Dendritic cell treated with granulocyte-macrophage colony-stimulating factor and Interleukin-4, amounts not matched to agents 40 ng/mL and 50 ng/mL, for 4 days (primary cell): ENCODE measurements at regions not wholly inside any gene's neighbourhood (a gene's known extent, or its start where the extent isn't known, plus 50 kb on each side); places are given as distances from the start of the nearest gene placed in this dataset.

Experiments used
- H3K27ac Mint-ChIP-seq: one replicate; pipeline ENCODE4 v1.8.0; 2022; ENCODE audit warnings: mild to moderate bottlenecking, mixed read lengths
- H3K27me3 Mint-ChIP-seq: one replicate; pipeline ENCODE4 v1.8.0; 2022; ENCODE audit warnings: mild to moderate bottlenecking, mixed read lengths
- H3K36me3 Mint-ChIP-seq: one replicate; pipeline ENCODE4 v1.8.0; 2022; ENCODE audit warnings: low read depth, mixed read lengths
- H3K4me1 Mint-ChIP-seq: one replicate; pipeline ENCODE4 v1.8.0; 2022; ENCODE audit warnings: low read depth, mixed read lengths
- H3K4me3 Mint-ChIP-seq: one replicate; pipeline ENCODE4 v1.8.0; 2022; ENCODE audit warnings: mild to moderate bottlenecking, moderate library complexity, mixed read lengths
- H3K9me3 Mint-ChIP-seq: one replicate; pipeline ENCODE4 v1.8.0; 2022; ENCODE audit warnings: mixed read lengths
- intact Hi-C: fragments of 100-400 bp; cut with micrococcal nuclease; formaldehyde crosslinking; loops from one replicate; pipeline ENCODE4 v1.15.0; 2022

DNA sequence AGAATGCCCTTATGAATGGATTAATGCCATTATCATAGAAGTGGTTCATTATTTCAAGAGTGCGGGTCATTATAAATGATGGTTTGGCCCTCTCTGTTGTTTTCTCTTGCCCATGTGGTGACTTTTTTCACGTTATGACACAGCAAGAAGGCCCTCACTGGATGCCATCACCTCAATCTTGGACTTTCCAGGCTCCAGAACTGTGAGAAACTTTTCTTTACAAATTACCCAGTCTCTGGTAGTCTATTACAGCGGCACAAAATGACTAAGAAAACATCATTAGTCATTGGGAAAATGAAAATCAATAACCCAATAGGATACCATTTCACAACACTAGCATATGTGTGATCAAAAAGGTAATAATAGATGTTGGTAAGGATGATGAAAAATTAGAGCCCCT lies 119.0 kb upstream of the LPP start:
- Mint-ChIP-seq H3K4me1 (peaks cover 14% of the 10 kb centered on the region), H3K36me3 (no peaks in the 10 kb centered on the region), H3K9me3 (no peaks in the 10 kb centered on the region), H3K27me3 (peaks cover 5% of the 10 kb centered on the region), H3K27ac (no peak overlapping the region), H3K4me3 (no peak overlapping the region)
- intact Hi-C loops: no loop called here

DNA sequence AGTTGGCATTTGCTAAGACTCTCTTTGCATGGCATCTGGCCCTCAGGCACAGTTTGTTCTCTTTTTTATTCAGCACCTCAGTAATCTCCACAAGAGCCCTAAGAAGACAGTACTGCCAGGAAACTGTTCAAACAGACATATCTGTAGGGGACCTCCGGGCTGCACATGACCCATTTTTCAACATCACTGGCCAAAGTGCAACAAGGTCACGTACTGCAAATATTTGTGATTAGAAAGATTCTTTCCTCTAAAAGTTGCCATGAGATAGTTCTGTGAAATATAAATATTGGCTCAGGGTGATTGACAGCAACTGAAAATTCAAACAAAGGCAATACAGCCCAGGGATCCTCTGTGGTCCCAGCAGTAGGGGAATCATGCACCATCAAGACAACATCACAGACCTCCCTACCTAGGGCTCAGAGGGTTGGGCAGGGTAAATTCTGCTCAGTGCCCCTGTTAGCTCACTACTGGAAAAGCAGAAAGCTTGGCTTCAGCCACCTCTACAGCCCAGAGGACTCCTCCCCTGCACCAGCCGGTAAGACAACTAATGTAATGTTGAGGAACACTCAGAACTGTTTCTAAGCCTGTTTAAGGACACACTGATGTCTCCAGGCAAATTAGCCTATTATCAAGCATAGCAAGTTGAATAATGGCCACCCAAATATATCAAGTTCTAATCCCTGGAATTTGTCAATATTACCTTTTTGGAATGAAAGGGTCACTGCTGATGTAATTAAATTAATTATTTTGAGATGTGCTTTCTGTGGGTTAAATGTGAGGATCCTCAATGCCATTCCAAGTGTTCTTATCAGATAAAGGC lies 117.4 kb upstream of the LPP start:
- H3K36me3 Mint-ChIP-seq: no peaks in the 10 kb centered on the region
- H3K27me3 Mint-ChIP-seq: peaks cover 5% of the 10 kb centered on the region
- intact Hi-C loops: no loop called here
- H3K4me1 Mint-ChIP-seq: peaks cover 14% of the 10 kb centered on the region
- no peak overlapping the region for H3K4me3 Mint-ChIP-seq
- no peak overlapping the region for H3K27ac Mint-ChIP-seq
- no peaks in the 10 kb centered on the region for H3K9me3 Mint-ChIP-seq

DNA sequence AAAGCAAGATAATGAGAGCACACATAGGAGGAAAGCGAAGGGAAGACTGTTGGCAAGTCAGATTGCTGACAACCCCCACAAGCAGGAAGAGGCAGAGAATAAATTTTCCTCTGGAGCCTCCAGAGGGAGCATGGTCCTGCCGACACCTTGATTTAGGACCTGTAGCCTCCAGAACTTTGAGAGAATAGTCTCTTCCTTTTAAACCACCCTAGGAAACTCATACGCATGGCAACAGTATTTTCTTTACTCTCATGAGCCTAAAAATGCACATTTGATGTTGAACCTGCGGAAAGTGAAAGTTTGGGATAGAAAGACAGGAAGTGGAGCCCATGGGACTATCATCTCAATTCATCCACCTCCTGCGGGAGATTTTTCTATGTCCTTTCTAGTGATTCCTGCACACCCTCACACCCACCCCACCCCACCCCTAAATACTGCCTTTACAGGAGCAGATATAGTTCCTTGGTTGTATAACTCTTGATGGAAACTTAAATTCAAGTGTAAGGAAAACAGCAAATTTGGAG lies 116.7 kb upstream of the LPP start:
- H3K4me1 Mint-ChIP-seq: peaks cover 18% of the 10 kb centered on the region
- intact Hi-C loops: no loop called here
- no peak overlapping the region for H3K27ac Mint-ChIP-seq
- peaks cover 5% of the 10 kb centered on the region for H3K27me3 Mint-ChIP-seq
- H3K9me3 Mint-ChIP-seq: no peaks in the 10 kb centered on the region
- H3K4me3 Mint-ChIP-seq: no peak overlapping the region
- H3K36me3 Mint-ChIP-seq: no peaks in the 10 kb centered on the region

DNA sequence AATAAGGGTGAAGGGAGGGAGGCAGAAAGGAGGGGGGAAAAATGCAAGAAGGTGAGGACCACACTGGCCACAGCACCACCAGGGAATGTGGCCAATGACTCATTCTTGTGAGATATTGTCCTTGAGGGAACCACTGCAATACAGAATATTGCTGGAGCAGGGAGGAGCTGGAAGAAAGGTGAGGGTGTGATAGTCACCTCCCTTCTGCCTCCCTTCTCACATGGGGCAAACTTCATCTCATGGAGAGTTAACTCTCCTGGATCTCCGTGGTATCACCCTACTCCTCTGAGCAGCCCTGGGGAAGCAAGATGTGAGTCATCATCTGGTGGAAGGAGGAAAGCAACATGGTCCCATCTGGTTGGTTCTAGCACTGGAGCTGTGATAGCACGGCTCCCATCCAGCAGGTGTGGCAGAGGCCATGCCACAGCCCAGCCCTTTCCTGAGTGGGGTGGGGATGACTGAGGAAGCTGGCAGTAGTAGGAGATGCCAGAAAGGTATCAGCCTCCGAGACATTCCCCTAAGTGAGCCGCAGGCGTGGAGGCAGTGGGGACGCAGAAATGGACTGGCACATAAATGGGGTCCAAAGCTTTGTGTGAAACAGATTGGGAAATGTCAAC lies 115.9 kb upstream of the LPP start:
- Mint-ChIP-seq H3K27ac (no peak overlapping the region), H3K27me3 (peaks cover 7% of the 10 kb centered on the region), H3K4me3 (no peak overlapping the region), H3K9me3 (no peaks in the 10 kb centered on the region), H3K4me1 (peaks cover 19% of the 10 kb centered on the region), H3K36me3 (no peaks in the 10 kb centered on the region)
- intact Hi-C loops: no loop called here

DNA sequence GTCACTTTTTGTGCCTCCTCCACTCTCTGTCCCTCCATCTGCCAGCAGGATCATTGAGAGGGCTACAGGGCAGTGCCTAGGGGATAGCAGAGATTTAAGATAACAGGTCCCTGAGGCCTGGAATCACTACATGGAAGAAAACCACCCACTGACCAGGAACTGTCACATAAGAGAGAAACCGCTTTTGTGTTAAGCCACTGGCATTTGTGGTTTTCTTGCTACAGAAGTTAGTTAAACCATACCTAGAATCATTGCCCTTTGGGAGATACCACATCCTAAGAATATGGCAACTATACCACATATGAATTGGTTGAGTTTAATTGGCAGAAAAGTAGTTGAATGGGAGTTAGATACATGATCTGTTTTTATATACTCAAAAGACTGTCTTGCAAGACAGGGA lies 112.8 kb upstream of the LPP start:
- Mint-ChIP-seq H3K4me3 (no peak overlapping the region), H3K9me3 (no peaks in the 10 kb centered on the region), H3K4me1 (peaks cover 16% of the 10 kb centered on the region), H3K27ac (no peak overlapping the region), H3K36me3 (no peaks in the 10 kb centered on the region), H3K27me3 (peaks cover 8% of the 10 kb centered on the region)
- intact Hi-C loops: no loop called here

DNA sequence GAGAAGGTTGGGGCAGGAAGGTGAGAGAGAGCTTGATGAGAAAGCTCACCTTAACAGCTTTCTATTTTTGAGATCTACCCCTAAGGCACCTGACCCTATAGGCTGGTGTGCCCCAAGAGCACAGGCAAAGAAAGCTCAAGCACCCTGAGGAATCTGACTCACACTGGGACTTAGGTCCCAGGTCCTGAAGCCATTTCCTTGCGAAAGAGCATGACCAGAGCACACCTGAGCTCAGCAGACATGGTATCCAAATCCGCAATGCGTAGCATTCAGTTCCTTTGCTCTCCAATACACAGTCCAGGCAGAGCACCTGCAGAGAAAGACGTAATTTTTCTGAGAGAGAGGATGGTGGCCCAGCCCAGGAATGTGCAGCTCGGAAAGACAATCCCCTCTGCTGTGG lies 112.1 kb upstream of the LPP start:
- Mint-ChIP-seq H3K4me3 (no peak overlapping the region), H3K27me3 (peaks cover 8% of the 10 kb centered on the region), H3K36me3 (no peaks in the 10 kb centered on the region), H3K9me3 (no peaks in the 10 kb centered on the region), H3K4me1 (peaks cover 12% of the 10 kb centered on the region), H3K27ac (no peak overlapping the region)
- intact Hi-C loops: no loop called here

DNA sequence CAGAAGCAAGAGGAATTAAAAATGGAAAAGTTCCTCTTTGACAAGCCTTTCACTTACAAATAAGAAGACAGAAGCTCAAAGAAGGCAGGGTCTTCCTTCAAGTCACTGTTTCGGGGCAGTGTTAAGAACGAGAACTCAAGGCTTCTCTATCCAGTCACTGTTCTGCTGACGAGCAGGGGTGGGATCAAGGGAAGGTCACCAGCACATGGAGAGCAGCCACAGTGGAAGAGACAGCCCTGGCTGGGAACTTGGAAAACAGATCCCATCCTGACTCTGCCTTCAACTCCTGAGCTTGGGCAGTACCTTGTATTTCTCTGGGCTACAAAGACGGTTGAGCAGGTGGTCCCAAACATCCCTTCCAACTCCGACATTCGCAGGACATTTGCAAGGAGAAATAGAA lies 111.5 kb upstream of the LPP start:
- intact Hi-C loops: no loop called here
- no peak overlapping the region for H3K4me3 Mint-ChIP-seq
- H3K4me1 Mint-ChIP-seq: peaks cover 12% of the 10 kb centered on the region
- peaks cover 8% of the 10 kb centered on the region for H3K27me3 Mint-ChIP-seq
- H3K36me3 Mint-ChIP-seq: no peaks in the 10 kb centered on the region
- H3K27ac Mint-ChIP-seq: no peak overlapping the region
- no peaks in the 10 kb centered on the region for H3K9me3 Mint-ChIP-seq

DNA sequence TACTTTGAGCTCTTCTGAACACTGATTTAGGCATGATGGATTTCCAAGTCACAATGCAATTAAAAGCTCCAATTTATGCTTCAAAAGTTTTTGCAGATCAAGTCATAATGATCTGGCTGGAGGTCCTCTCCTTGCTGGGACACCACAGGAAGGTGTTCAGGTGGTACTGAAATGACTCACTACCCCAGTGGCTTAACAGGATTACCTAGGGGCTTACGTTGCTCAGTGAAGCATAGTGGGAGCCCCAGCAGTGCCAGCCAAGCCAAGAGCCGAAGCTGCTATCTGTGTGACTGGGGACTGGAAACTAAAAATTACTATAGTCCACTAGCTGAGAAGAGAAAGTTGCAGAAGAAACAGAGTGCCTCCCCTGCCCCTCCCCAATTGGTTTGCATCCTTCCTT lies 110.1 kb upstream of the LPP start:
- intact Hi-C loops: no loop called here
- no peak overlapping the region for H3K27ac Mint-ChIP-seq
- H3K4me1 Mint-ChIP-seq: peaks cover 5% of the 10 kb centered on the region
- no peak overlapping the region for H3K4me3 Mint-ChIP-seq
- no peaks in the 10 kb centered on the region for H3K36me3 Mint-ChIP-seq
- H3K27me3 Mint-ChIP-seq: peaks cover 7% of the 10 kb centered on the region
- H3K9me3 Mint-ChIP-seq: no peaks in the 10 kb centered on the region

DNA sequence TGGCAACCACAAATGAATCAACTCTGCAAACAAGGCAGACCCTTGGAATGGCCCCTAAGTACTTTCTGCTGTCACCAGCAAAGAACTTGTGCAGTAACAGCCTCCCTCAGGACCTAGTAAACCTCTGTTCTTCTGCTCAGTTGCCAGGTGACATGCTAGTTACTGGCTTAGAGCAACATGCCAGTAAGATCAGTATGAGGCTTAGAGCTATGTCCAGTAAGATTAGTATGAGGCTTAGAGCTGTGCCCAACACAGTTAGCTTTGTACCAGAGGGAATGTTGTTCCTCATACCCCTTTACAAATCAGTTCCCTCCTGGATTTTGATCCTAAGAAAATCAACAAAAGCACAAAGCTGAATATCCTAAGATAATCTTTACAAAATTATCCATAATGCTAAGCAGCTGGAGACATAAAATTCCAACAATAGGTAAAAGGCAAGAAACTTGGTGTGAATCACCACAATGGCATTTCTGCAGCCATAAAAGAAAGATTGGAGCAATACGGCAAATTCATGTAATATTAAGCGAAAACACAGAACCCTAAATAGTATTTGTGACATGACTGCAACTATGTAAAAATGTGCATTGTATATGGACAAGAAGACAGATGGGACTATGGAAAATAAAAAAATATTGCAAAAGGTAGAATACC lies 107.3 kb upstream of the LPP start:
- Mint-ChIP-seq H3K27ac (no peak overlapping the region), H3K27me3 (peaks cover 14% of the 10 kb centered on the region), H3K36me3 (no peaks in the 10 kb centered on the region), H3K4me3 (no peak overlapping the region), H3K9me3 (no peaks in the 10 kb centered on the region), H3K4me1 (peaks cover 26% of the 10 kb centered on the region)
- intact Hi-C loops: no loop called here

DNA sequence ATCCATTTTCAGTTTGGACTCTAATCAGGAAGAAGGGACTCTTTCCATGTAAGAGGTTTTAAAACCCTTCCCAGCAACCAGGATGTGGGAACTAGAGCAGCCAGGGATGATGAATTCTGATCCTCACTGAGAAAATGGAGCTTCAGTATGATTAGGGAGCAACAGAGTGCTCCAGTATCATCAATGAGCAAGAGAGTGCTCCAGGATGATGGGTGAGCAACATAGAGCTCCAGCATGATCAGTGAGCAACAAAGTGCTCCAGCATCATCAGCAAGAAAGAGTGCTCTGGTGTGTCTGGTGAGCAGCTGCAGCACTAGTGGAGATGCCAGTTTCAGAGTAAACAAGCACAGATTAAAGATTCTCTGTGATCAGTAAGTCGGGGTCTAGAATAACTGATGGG lies 106.4 kb upstream of the LPP start:
- Mint-ChIP-seq H3K9me3 (no peaks in the 10 kb centered on the region), H3K4me1 (peaks cover 24% of the 10 kb centered on the region), H3K27me3 (peaks cover 14% of the 10 kb centered on the region), H3K36me3 (no peaks in the 10 kb centered on the region), H3K4me3 (no peak overlapping the region), H3K27ac (no peak overlapping the region)
- intact Hi-C loops: no loop called here

DNA sequence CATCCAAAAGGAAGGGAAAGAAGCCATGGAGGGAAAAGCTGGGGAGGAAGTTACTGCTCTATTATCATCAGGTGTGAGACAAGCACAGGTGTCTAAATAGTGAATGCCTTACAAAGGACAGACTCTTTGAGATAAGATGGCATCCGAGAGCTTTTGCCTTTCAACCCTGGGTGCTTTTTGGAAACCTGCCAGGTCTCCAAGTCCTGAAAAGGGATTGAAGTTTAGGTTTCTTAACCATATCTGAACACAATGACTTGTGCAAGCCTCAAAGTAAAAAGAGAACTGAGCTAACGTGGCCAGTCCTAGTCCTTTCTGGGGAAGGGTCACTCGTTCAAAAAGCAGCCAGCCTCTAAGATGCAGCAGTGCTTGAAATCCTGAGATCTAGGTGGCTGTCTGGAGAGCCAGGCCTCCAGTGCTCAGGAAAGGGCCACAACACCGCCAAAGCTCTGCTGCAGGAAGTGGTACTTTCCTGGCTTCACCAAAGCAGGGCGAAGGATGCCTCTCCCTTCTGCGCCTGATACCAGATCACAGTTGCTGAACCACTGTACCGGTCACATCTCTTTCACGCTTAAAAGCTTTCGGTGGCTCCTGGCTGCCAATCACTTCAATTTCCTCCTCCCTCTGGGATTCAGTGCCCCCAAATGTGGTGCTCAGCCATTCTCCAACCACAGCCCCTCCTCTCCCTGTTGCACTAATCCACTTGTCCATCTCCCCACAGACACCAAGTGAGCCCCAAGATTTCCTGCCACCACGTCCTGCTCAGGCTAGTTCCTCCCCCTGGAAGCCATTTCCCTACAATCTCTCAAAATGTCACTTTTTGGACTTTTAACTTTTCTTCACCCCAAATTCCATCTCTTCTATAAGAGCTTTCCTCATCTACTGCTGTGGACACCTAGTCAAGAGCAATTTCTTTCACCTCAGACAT lies 104.1 kb upstream of the LPP start:
- H3K27ac Mint-ChIP-seq: no peak overlapping the region
- intact Hi-C loops: no loop called here

DNA sequence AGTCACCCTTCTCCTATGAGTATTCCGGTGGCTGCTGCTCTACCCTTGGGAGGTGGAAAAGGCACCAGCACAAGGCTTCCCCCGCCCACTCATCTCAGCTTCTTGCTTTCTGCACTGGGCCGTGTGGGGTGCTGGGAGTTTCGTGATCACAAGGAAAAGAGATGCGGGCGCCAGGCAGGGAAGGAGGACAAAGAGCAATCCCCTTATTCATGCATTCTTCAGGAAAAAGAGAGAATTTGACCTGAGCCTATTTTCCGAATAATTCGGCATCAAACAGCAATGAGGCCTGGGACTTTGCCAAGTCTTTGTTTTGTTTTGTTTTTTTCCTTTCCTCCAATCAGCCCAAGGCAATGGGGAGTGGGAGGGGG lies 102.2 kb upstream of the LPP start:
- H3K27ac Mint-ChIP-seq: no peak overlapping the region
- peaks cover 36% of the 10 kb centered on the region for H3K4me1 Mint-ChIP-seq
- H3K36me3 Mint-ChIP-seq: no peaks in the 10 kb centered on the region
- intact Hi-C loops: no loop called here
- H3K27me3 Mint-ChIP-seq: peaks cover 12% of the 10 kb centered on the region
- H3K9me3 Mint-ChIP-seq: no peaks in the 10 kb centered on the region
- H3K4me3 Mint-ChIP-seq: no peak overlapping the region

More for the DNA sequence above, 104.1 kb upstream of the LPP start:
- Mint-ChIP-seq H3K4me1 (peaks cover 36% of the 10 kb centered on the region), H3K27me3 (peaks cover 12% of the 10 kb centered on the region), H3K9me3 (no peaks in the 10 kb centered on the region), H3K4me3 (no peak overlapping the region), H3K36me3 (no peaks in the 10 kb centered on the region)

DNA sequence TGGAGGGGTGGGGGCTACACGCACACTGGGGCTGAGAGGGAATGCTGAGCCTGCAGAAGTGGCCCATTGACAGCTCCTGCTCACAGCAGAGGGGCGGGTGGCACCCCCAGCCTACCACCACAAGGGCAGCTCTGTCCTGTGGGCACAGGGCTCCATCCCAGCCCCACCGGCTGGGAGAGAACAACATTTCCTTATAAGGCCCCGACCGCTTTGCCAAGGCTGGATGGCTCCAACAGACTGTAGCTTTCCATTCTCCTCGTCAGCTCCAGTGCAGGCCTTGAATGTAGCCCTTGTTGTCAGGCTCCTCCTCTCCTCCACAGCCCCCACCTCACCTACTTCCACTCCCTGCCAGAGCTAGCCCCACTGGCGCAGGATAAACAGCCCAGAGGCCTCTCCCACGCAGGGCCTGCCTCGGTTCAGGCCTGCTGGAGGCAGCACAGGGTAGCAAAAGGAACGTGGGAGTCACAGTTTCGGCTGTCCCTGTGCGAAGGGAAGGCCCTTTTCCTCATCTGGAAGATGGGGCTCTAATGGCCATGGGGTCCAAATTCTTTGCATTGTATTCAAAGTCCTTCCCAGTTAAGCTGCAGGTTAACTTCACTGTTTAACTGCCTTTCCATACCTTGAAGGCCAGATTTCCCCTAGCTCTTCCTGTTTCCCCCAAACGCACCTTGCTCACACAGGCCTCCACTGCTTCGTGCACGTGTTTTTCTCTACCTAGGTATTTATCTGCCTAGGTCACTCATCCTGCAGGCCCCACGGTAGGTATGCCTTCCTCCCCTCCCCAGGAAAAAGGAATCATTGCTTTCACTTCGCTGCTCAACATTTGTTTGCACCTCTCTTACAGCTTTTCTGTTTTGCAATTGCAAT lies 101.6 kb upstream of the LPP start:
- intact Hi-C loops: no loop called here
- no peak overlapping the region for H3K4me3 Mint-ChIP-seq
- H3K27ac Mint-ChIP-seq: no peak overlapping the region
- H3K9me3 Mint-ChIP-seq: no peaks in the 10 kb centered on the region
- no peaks in the 10 kb centered on the region for H3K36me3 Mint-ChIP-seq
- peaks cover 12% of the 10 kb centered on the region for H3K27me3 Mint-ChIP-seq
- H3K4me1 Mint-ChIP-seq: peaks cover 36% of the 10 kb centered on the region
